GM18519 (cell line): ENCODE measurements at regions not wholly inside any gene's neighbourhood (a gene's known extent, or its start where the extent isn't known, plus 50 kb on each side); places are given as distances from the start of the nearest gene placed in this dataset.

Source experiments
- ATAC-seq: cut with Tn5 transposase; IDR thresholded peaks from one replicate; pipeline ENCODE4 v1.9.1; 2021; ENCODE audit warnings: mild to moderate bottlenecking, moderate library complexity; ENCODE audit not compliant: unreplicated experiment, low FRiP score

DNA sequence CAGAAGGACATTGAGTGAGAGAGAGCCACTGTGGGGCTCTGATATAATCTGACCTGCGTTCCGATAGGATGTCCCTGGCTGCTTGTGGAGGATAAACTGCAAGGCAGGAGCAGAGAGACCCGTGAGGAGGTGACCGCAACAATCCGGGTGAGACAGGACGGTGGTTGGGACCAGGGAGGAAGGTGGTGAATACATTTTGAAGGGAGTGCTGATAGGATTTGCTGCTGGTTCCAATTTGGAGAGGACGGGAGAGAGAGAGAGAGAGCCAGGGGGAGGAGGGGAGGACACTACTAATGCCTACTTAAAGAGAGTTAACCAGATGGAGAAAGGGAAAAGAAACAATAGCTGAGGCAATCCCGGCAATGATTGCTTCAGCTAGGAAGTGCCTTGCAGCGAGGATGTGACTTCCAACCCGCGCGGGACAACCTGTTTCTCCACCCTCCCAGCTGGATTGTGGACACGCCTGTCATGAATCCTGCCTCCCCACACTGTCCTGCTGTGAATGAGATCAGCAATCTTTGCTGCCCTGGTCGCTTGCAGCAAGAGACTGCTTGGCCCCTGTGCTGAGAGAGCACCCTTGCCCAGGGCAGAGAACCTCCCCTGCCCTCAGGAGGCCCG lies 199.0 kb upstream of the KCNG1 start:
- ATAC-seq = no peak

- no peak for ATAC-seq
Observed at GRCh38 chr20:51221103-51221502, 198.2 kb upstream of the KCNG1 start.

GRCh38 chr20:51220293-51220706 lies 197.4 kb upstream of the KCNG1 start:
- ATAC-seq = no peak

- ATAC-seq = no peak
Observed at GRCh38 chr20:51219544-51219943, 196.6 kb upstream of the KCNG1 start.

DNA sequence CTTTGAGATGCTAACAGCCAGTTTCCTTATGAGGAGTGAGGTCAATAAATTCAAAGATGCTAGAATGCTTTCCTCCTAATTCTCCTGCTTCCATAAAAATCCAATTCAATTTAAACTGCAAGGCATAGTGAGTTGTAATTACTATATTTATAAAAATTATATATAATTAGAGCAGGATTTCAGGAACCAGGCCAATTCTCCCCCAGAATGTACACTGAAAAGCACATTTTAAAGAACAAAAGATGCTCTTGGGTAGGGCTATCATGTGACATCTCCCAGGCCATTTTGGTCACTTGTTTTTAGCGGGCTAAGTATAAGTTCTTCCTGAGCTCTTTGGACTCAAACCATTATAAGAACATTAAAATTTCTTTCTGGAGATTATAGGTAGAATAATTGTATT lies 195.7 kb upstream of the KCNG1 start:
- ATAC-seq = no peak

GRCh38 chr20:51217347-51218045 lies 194.6 kb upstream of the KCNG1 start:
- no peak for ATAC-seq

GRCh38 chr20:51216850-51217249 lies 193.9 kb upstream of the KCNG1 start:
- no peak for ATAC-seq

DNA sequence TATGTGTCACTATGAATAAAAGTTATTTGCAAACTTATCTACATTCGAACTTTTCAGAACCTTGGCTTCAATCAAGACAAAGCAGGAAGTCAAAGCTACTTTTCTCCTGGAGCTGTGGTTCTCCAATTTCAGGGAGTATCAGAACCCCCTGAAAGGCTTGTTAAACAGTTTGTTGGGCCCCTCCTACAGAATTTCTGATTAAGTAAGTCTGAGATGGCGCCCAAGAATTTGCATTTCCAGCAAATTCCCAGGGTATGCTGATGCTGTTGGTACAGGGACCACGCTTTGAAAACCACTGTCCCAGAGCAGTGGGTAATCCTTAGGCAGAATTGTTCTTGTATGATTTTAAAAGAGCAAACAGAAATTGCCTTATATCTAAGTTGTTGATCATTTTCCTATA lies 189.9 kb upstream of the KCNG1 start:
- no peak for ATAC-seq

DNA sequence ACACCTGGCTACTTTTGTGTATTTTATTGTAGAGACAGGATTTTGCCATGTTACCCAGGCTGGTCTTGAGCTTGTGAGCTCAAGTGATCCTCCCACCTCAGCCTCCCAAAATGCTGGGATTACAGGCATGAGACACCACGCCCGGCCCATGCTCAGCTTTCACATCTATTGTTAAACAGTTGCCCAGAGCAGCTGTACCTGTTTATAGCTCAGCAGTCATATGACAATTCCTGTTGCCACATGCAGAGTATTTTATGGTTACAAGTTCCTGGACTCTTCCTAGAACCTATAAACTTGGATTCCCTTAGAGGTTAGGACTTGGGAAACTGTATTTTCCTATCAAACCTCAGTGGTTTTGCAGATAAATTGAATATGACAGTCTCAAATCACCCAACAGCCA lies 188.3 kb upstream of the KCNG1 start:
- ATAC-seq = no peak

GRCh38 chr20:51210084-51210483 lies 187.2 kb upstream of the KCNG1 start:
- ATAC-seq = no peak

DNA sequence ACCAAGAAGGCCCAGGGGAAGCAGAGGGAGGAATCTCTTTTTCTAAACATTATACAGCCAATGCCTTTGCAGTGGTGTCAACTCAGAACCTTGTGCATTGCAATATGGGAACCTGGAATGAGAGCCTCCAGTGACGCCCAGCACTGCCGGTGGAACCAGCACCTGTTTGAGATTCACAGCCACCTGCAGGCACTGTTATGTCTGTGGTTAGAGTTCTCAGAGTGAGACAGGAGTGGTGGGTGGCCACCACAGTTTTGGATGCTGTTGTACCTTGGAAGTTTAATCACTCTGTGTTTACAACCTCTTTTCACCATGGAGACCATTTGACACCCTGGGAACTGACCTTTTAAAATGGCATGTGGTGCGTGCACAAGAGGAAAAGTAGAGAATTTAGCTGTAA lies 185.3 kb upstream of the KCNG1 start:
- no peak for ATAC-seq

GRCh38 chr20:51206032-51206662 lies 183.2 kb upstream of the KCNG1 start:
- ATAC-seq = no peak

DNA sequence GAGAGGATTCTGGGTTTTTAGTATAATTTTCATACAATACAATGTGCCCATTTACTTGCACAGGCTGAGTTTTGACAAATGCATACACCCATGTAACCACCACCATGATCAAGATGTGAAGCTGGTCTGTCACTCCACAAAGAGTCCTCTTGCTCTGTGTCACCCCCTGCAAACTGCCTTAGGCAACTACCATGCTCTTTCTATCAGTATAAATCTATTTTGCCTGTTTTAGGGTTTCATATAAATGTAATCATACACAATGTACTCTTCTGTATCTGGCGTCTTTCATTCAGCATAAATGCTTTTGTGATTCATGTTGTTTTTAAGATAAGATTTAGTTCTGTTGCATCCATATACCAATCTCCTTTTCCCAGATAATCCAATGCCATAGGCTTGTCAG lies 181.9 kb upstream of the KCNG1 start:
- ATAC-seq = no peak

DNA sequence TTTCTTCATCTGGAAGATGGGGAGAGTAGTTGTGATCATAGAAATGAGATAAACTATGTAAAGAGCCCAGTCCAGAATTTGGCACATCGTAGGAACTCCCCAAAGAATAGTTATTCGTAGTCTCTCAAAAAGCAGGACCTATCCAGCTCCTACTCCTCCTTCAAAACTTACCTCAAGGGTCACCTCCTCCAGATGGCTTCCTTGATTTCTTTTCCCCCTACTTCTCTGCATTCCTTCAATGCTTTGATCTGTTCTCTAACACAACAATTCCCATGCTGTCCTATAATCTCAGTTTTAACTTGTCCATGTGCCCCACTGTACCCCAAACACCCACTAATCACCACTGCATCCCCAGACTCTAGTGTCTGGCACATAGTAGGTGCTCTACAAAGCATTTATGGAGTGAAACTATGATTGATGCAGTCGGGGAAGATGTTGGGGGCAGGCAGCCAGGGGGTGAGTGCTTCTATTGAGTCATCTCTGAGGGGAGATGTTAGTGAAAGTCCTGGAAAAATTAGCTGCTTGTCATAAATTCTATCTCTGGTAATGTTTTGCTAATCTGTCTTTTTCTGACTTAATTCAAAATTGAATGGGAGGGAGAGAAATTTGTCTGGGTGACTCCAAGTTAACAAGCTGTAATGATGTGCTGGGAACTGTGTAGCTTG lies 181.3 kb upstream of the KCNG1 start:
- no peak for ATAC-seq

DNA sequence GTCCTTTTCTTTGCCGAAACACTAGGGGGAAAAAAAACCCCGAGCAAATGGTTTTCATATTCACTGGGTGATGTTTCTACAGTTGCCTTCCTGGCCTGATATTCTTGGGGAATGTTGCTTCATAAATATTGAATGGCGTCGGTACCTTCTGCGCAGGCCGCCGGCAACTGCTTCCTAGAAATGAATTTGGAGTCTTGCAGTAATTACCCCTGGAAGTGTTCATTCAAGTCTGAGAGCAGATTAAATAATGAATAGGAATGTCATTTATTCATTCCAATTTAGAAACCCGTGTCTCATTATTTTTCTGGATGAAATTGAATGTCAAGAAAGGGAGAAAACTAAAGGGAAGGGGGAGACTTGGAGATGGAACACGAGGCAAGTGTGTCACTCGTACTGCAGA lies 179.4 kb upstream of the KCNG1 start:
- no peak for ATAC-seq

- ATAC-seq = no peak
Observed at GRCh38 chr20:51199920-51200319, 177.0 kb upstream of the KCNG1 start.

- ATAC-seq = no peak
Observed at GRCh38 chr20:51198876-51199523, 176.1 kb upstream of the KCNG1 start.

GRCh38 chr20:51198238-51198637 lies 175.3 kb upstream of the KCNG1 start:
- no peak for ATAC-seq

DNA sequence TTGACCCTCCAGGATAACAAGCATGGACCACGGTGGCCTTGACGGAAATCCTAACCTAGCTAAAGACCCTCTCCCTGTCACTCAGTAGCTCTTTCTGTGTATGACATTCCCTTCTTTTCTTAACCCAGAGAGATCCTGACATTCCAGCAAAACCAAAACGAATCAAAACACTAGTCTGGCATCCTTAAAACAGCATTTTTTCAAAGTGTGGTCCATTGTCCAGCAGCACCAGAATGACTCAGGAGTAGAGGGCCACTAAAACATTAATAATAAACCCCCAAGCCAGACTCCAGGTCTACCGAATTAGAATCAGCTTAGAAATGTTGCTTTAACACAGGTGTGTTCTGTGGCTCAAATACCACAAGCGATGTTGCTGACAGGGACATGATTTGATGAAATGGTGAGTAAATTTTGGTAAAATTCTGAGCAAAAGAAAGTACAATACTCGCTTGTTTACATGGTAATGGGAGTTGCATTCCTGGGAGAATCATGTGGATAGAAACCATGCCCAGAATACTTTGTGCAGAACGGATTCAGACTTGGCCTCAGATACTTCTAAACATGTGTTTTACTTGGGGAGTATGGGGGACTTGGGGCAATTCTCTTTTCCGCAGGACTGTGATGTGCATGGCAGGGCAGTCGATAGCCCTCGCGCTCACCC lies 174.2 kb upstream of the KCNG1 start:
- no peak for ATAC-seq

- ATAC-seq = no peak
Observed at GRCh38 chr20:51195990-51196389, 173.1 kb upstream of the KCNG1 start.
